Prostate gland (tissue), 2 donors: ENCODE measurements at regions not wholly inside any gene's neighbourhood (a gene's known extent, or its start where the extent isn't known, plus 50 kb on each side); places are given as distances from the start of the nearest gene placed in this dataset.
"Not testable (repeated sequence)": the region's sequence is repeated elsewhere in the genome, so short reads cannot be mapped to it uniquely, and the experiment has no call there.

Experiments used
- DNase-seq: peaks from one replicate; pipeline ENCODE4 v3.0.0-alpha.2; 2019; ENCODE audit warnings: low spot score
- H3K27ac ChIP-seq, 2 donors: fragments of 200-600 bp; sonication (generic); 2 replicates each; pipeline ENCODE4 v1.5.1; 2017 to 2019
- H3K27me3 ChIP-seq: fragments of 200-600 bp; sonication (generic); replicated peaks from 2 replicates; pipeline ENCODE4 v1.5.1; 2019; ENCODE audit not compliant: insufficient read depth
- H3K36me3 ChIP-seq, 2 donors: fragments of 200-600 bp; sonication (generic); 1 replicate in 1 of 2; 2 replicates in 1 of 2; pipeline versions ENCODE4 v1.5.1 to v1.8.1; 2017 to 2019
- H3K4me1 ChIP-seq: fragments of 200-600 bp; sonication (generic); replicated peaks from 2 replicates; pipeline ENCODE4 v1.5.1; 2019
- H3K4me3 ChIP-seq, 2 donors: fragments of 200-600 bp; sonication (generic); 2 replicates each; pipeline ENCODE4 v1.5.1; 2017 to 2019
- H3K9me3 ChIP-seq: fragments of 200-600 bp; sonication (generic); 2 replicates; pipeline ENCODE4 v1.5.1; 2017
- POLR2A ChIP-seq: fragments of 450-650 bp; IDR thresholded peaks from one replicate; pipeline ENCODE4 v1.6.1; 2016; ENCODE audit warnings: antibody characterized with exemption, mild to moderate bottlenecking
- POLR2AphosphoS5 ChIP-seq: sonication (generic); formaldehyde crosslinking; IDR thresholded peaks from one replicate; pipeline ENCODE4 v1.6.1; 2017; ENCODE audit warnings: antibody characterized with exemption
- WGBS: methylation state at CpG from one replicate; pipeline ENCODE4 v1.1.5; 2018; 5-methylcytosine and 5-hydroxymethylcytosine counted together
- intact Hi-C: fragments of 100-400 bp; cut with DNase I; formaldehyde crosslinking; loops from one replicate; pipeline ENCODE4 v1.14.2; 2022
- TF ChIP-seq, protein P1 (sequence below), 4 experiments: fragments of 200-600 bp in 2 of 4; fragments of 450-650 bp in 2 of 4; sonication (generic) in 2 of 4; IDR thresholded peaks; 1 replicate in 3 of 4; 2 replicates in 1 of 4; pipeline ENCODE4 v1.5.1; 2016 to 2019; ENCODE audit warnings: antibody characterized with exemption in 4 of 4, mild to moderate bottlenecking in 2 of 4, moderate library complexity in 2 of 4

- intact Hi-C loops, result no loop called here
- Histone ChIP-seq H3K27me3 (no peaks in the 10 kb centered on the region), H3K4me1 (no peaks in the 10 kb centered on the region), H3K9me3 (no peaks in the 10 kb centered on the region), H3K27ac (no peak overlapping the region), H3K36me3 (no peaks in the 10 kb centered on the region), H3K4me3 (no peak overlapping the region)
- no peak for TF ChIP-seq POLR2AphosphoS5
- no peak for TF ChIP-seq POLR2A
- TF ChIP-seq, protein P1, sequence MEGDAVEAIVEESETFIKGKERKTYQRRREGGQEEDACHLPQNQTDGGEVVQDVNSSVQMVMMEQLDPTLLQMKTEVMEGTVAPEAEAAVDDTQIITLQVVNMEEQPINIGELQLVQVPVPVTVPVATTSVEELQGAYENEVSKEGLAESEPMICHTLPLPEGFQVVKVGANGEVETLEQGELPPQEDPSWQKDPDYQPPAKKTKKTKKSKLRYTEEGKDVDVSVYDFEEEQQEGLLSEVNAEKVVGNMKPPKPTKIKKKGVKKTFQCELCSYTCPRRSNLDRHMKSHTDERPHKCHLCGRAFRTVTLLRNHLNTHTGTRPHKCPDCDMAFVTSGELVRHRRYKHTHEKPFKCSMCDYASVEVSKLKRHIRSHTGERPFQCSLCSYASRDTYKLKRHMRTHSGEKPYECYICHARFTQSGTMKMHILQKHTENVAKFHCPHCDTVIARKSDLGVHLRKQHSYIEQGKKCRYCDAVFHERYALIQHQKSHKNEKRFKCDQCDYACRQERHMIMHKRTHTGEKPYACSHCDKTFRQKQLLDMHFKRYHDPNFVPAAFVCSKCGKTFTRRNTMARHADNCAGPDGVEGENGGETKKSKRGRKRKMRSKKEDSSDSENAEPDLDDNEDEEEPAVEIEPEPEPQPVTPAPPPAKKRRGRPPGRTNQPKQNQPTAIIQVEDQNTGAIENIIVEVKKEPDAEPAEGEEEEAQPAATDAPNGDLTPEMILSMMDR (IDR thresholded peaks at IDR 0.05), result no peak
- no peak for DNase-seq
- 81% methylated on average over 4 of the region's 4 CpGs for WGBS
Observed at GRCh38 chr7:49583440-49583839, 190.0 kb upstream of the VWC2 start.

- TF ChIP-seq POLR2A (no peak), POLR2AphosphoS5 (no peak)
- TF ChIP-seq, protein P1 (IDR thresholded peaks at IDR 0.05), result no peak
- Histone ChIP-seq H3K27me3 (no peaks in the 10 kb centered on the region), H3K9me3 (no peaks in the 10 kb centered on the region), H3K27ac (no peak overlapping the region), H3K4me3 (no peak overlapping the region), H3K36me3 (no peaks in the 10 kb centered on the region), H3K4me1 (no peaks in the 10 kb centered on the region)
- WGBS, result 77% methylated on average over 4 of the region's 4 CpGs
- DNase-seq, result no peak
- intact Hi-C loops, result no loop called here
Observed at GRCh38 chr7:49596701-49597491, 176.5 kb upstream of the VWC2 start.

DNA sequence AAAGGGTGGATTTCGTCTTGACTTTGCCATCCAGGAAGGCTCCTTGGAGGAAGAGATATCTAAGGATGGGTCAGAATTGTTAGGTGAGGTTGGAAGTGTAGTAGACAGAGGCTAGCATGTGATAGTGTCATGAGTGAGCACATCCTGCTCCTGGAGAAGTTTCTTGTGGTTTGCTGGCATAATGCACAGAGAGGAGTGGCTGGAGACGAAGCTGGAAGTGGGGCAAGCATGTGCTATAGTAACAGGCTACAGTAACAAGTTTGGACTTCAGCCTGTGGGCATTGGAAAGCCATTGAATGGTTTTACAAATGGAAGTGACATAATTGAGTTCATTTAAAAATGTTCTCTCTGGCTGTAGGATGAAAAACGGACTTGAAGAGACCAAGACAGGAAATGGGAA, 175.6 kb upstream of the VWC2 start:
- H3K27ac ChIP-seq, result no peak overlapping the region
- H3K36me3 ChIP-seq, result no peaks in the 10 kb centered on the region
- no peaks in the 10 kb centered on the region for H3K4me1 ChIP-seq
- no peak for TF ChIP-seq POLR2A
- TF ChIP-seq, protein P1 (IDR thresholded peaks at IDR 0.05), result no peak
- TF ChIP-seq POLR2AphosphoS5, result no peak
- 66% methylated on average over 3 of the region's 3 CpGs for WGBS
- DNase-seq, result no peak
- no peaks in the 10 kb centered on the region for H3K9me3 ChIP-seq
- H3K4me3 ChIP-seq, result no peak overlapping the region
- H3K27me3 ChIP-seq, result no peaks in the 10 kb centered on the region
- intact Hi-C loops, result no loop called here

DNA sequence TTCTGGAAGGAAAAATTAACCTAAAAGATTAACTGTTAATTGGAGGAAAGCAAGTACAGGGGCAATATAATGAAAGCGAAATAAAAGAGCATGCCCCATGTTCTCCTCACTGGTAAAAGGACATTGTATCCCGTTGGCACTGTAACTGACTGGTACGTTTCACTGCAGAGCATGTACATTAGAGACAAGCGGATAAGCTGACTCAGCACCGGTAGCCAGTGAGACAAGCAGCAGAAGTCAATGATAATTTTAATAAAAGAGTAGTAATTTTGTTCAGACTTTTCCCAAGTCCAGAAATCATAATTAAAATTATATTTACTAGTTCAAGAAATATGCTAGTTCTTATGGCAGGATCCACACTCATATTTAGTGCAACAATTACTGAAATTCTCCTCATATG, 161.5 kb upstream of the VWC2 start:
- no peaks in the 10 kb centered on the region for H3K9me3 ChIP-seq
- intact Hi-C loops, result no loop called here
- H3K27me3 ChIP-seq, result no peaks in the 10 kb centered on the region
- H3K4me3 ChIP-seq, result no peak overlapping the region
- TF ChIP-seq, protein P1 (IDR thresholded peaks at IDR 0.05), result no peak
- TF ChIP-seq POLR2A, result no peak
- 90% methylated on average over 5 of the region's 5 CpGs for WGBS
- no peak for DNase-seq
- no peaks in the 10 kb centered on the region for H3K4me1 ChIP-seq
- no peaks in the 10 kb centered on the region for H3K36me3 ChIP-seq
- H3K27ac ChIP-seq, result no peak overlapping the region

- H3K4me1 ChIP-seq, result no peaks in the 10 kb centered on the region
- intact Hi-C loops, result no loop called here
- 65% methylated on average over 2 of the region's 2 CpGs for WGBS
- no peak for DNase-seq
- no peaks in the 10 kb centered on the region for H3K27me3 ChIP-seq
- H3K36me3 ChIP-seq, result no peaks in the 10 kb centered on the region
- H3K9me3 ChIP-seq, result no peaks in the 10 kb centered on the region
- no peak for TF ChIP-seq POLR2AphosphoS5
- no peak for TF ChIP-seq POLR2A
- TF ChIP-seq, protein P1 (IDR thresholded peaks at IDR 0.05), result no peak
- no peak overlapping the region for H3K4me3 ChIP-seq
- no peak overlapping the region for H3K27ac ChIP-seq
Observed at GRCh38 chr7:49613759-49614158, 159.7 kb upstream of the VWC2 start.

GRCh38 chr7:49614974-49615373, 158.5 kb upstream of the VWC2 start:
- DNase-seq, H3K4me3 ChIP-seq, H3K36me3 ChIP-seq, H3K9me3 ChIP-seq, H3K27ac ChIP-seq, H3K4me1 ChIP-seq, H3K27me3 ChIP-seq, intact Hi-C loops: not testable (repeated sequence)
- WGBS, result 89% methylated on average over 6 of the region's 6 CpGs
